ENCODE measurements at regions not wholly inside any gene's neighbourhood (a gene's known extent, or its start where the extent isn't known, plus 50 kb on each side); places are given as distances from the start of the nearest gene placed in this dataset.

DNA sequence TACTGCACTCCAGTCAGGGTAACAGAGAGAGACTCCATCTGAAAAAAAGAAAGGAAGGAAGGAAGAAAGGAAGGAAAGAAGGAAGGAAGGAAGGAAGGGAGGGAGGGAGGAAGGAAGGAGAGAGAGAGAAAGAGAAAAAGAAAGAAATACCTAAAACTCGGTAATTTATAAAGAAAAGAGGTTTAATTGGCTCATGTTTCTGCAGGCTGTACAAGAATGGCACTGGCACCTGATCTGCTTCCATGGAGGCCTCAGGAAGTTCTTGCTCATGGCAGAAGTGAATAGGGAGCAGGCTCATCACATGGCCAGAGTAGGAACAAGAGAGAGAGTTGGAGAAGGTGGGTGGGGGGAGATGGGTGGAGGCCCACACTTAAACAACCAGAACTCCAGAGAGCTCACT, 215.2 kb upstream of the IRX3 start:
- WGBS, 2 donors, result 86 to 97% methylated on average over 1 of the region's 1 CpG
- Histone ChIP-seq H3K27ac (ENCODE audit: low read depth in 2 of 2, low read length in 1 of 2) (no peak overlapping the region), H3K27me3 (ENCODE audit: control insufficient read depth in 1 of 2, insufficient read depth in 2 of 2, low read length in 2 of 2) (no peaks in the 10 kb centered on the region), H3K4me1 (ENCODE audit: control insufficient read depth in 2 of 2, insufficient read depth in 2 of 2, low read length in 1 of 2) (no peaks in the 10 kb centered on the region), H3K4me3 (ENCODE audit: low read depth in 1 of 2, low read length in 2 of 2) (no peak overlapping the region), H3K9me3 (ENCODE audit: control insufficient read depth in 2 of 2, insufficient read depth in 1 of 2, low read depth in 1 of 2, low read length in 1 of 2) (no peaks in the 10 kb centered on the region), H3K36me3 (ENCODE audit: control insufficient read depth in 2 of 2, insufficient read depth in 2 of 2, low read length in 1 of 2) (no peaks in the 10 kb centered on the region)

DNA sequence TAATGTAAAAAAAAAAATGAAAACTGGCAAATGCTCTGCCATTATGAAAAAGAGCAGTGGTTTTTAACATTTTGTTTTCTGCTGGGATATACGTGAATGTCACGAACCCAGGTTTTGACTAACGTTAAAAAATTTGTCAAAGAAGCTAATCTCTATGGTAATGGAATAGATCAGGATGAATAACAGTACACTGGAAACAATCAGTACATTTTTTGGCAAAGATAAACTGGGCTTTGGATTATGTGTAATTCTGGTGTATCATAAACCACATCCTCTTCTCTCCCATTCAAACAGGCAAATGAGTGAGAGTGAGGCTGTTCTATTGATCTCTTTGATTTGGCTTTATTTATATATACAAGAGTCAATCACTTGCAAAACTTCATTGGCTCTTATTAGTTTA, 207.0 kb upstream of the IRX3 start:
- H3K27me3 ChIP-seq (ENCODE audit: control insufficient read depth in 1 of 2, insufficient read depth in 2 of 2, low read length in 2 of 2), result no peaks in the 10 kb centered on the region
- no peaks in the 10 kb centered on the region for H3K36me3 ChIP-seq (ENCODE audit: control insufficient read depth in 2 of 2, insufficient read depth in 2 of 2, low read length in 1 of 2)
- H3K27ac ChIP-seq (ENCODE audit: low read depth in 2 of 2, low read length in 1 of 2), result no peak overlapping the region
- H3K4me3 ChIP-seq (ENCODE audit: low read depth in 1 of 2, low read length in 2 of 2), result no peak overlapping the region
- 87 to 88% methylated on average over 3 of the region's 3 CpGs for WGBS, 2 donors
- no peaks in the 10 kb centered on the region for H3K9me3 ChIP-seq (ENCODE audit: control insufficient read depth in 2 of 2, insufficient read depth in 1 of 2, low read depth in 1 of 2, low read length in 1 of 2)
- H3K4me1 ChIP-seq (ENCODE audit: control insufficient read depth in 2 of 2, insufficient read depth in 2 of 2, low read length in 1 of 2), result no peaks in the 10 kb centered on the region

DNA sequence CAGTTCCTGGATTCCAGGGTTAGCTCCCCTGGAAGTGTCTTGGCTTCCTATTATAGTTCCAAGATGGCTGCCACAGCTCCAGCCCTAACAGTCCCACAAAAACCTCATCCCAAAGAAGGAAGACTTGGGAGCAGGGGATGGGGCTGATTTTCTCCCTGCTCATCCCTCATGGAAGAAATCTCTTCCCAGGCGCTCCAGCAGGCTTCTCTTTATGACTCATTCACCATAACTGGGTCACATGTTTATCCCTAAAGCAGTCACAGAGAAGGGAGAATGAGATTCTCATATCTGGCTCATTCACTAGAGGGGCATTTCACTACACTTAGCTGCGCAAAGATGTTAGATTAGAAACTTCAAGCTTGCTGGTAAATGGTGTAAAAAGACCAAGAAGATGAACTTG, 206.5 kb upstream of the IRX3 start:
- 84 to 91% methylated on average over 2 of the region's 2 CpGs for WGBS, 2 donors
- H3K36me3 ChIP-seq (ENCODE audit: control insufficient read depth in 2 of 2, insufficient read depth in 2 of 2, low read length in 1 of 2), result no peaks in the 10 kb centered on the region
- no peaks in the 10 kb centered on the region for H3K4me1 ChIP-seq (ENCODE audit: control insufficient read depth in 2 of 2, insufficient read depth in 2 of 2, low read length in 1 of 2)
- no peaks in the 10 kb centered on the region for H3K27me3 ChIP-seq (ENCODE audit: control insufficient read depth in 1 of 2, insufficient read depth in 2 of 2, low read length in 2 of 2)
- no peaks in the 10 kb centered on the region for H3K9me3 ChIP-seq (ENCODE audit: control insufficient read depth in 2 of 2, insufficient read depth in 1 of 2, low read depth in 1 of 2, low read length in 1 of 2)
- no peak overlapping the region for H3K27ac ChIP-seq (ENCODE audit: low read depth in 2 of 2, low read length in 1 of 2)
- H3K4me3 ChIP-seq (ENCODE audit: low read depth in 1 of 2, low read length in 2 of 2), result no peak overlapping the region

DNA sequence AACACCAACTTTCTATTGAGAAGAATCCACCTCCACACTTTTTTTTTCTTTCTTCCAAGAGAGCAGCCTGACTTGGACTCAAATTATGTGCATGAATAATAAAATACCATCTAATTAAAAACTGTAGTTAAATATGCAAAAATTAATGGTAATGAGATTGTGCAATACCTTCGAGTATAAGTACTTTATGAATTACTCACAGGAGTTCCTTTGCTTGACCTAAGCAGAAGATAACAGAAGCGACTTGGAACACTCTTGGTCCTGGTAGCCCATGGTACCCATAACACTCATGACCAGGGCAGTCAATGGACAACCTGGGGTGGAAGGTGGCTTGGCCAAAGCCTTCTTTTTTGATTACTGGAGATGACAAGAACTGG, 203.5 kb upstream of the IRX3 start:
- Histone ChIP-seq H3K4me1 (ENCODE audit: control insufficient read depth in 2 of 2, insufficient read depth in 2 of 2, low read length in 1 of 2) (no peaks in the 10 kb centered on the region), H3K27ac (ENCODE audit: low read depth in 2 of 2, low read length in 1 of 2) (no peak overlapping the region)
- WGBS, 2 donors, result 83 to 84% methylated on average over 2 of the region's 2 CpGs

GRCh38 chr16:54489225-54490111, 202.9 kb upstream of the IRX3 start:
- H3K4me3 ChIP-seq (ENCODE audit: low read depth in 1 of 2, low read length in 2 of 2), result no peak overlapping the region
- H3K27ac ChIP-seq (ENCODE audit: low read depth in 2 of 2, low read length in 1 of 2), result no peak overlapping the region
- 56 to 70% methylated on average over 11 of the region's 11 CpGs for whole genome bisulfite sequencing, 2 donors
- H3K27me3 ChIP-seq (ENCODE audit: control insufficient read depth in 1 of 2, insufficient read depth in 2 of 2, low read length in 2 of 2), result no peaks in the 10 kb centered on the region
- no peaks in the 10 kb centered on the region for H3K36me3 ChIP-seq (ENCODE audit: control insufficient read depth in 2 of 2, insufficient read depth in 2 of 2, low read length in 1 of 2)
- no peaks in the 10 kb centered on the region for H3K9me3 ChIP-seq (ENCODE audit: control insufficient read depth in 2 of 2, insufficient read depth in 1 of 2, low read depth in 1 of 2, low read length in 1 of 2)
- H3K4me1 ChIP-seq (ENCODE audit: control insufficient read depth in 2 of 2, insufficient read depth in 2 of 2, low read length in 1 of 2), result no peaks in the 10 kb centered on the region

More for the DNA sequence above, 203.5 kb upstream of the IRX3 start:
- no peaks in the 10 kb centered on the region for H3K9me3 ChIP-seq (ENCODE audit: control insufficient read depth in 2 of 2, insufficient read depth in 1 of 2, low read depth in 1 of 2, low read length in 1 of 2)
- H3K4me3 ChIP-seq (ENCODE audit: low read depth in 1 of 2, low read length in 2 of 2), result no peak overlapping the region
- H3K36me3 ChIP-seq (ENCODE audit: control insufficient read depth in 2 of 2, insufficient read depth in 2 of 2, low read length in 1 of 2), result no peaks in the 10 kb centered on the region
- H3K27me3 ChIP-seq (ENCODE audit: control insufficient read depth in 1 of 2, insufficient read depth in 2 of 2, low read length in 2 of 2), result no peaks in the 10 kb centered on the region

GRCh38 chr16:54488729-54489128, 202.1 kb upstream of the IRX3 start:
- no peaks in the 10 kb centered on the region for H3K9me3 ChIP-seq (ENCODE audit: control insufficient read depth in 2 of 2, insufficient read depth in 1 of 2, low read depth in 1 of 2, low read length in 1 of 2)
- no peak overlapping the region for H3K27ac ChIP-seq (ENCODE audit: low read depth in 2 of 2, low read length in 1 of 2)
- 69 to 73% methylated on average over 3 of the region's 3 CpGs for WGBS, 2 donors
- no peaks in the 10 kb centered on the region for H3K36me3 ChIP-seq (ENCODE audit: control insufficient read depth in 2 of 2, insufficient read depth in 2 of 2, low read length in 1 of 2)
- H3K27me3 ChIP-seq (ENCODE audit: control insufficient read depth in 1 of 2, insufficient read depth in 2 of 2, low read length in 2 of 2), result no peaks in the 10 kb centered on the region
- no peaks in the 10 kb centered on the region for H3K4me1 ChIP-seq (ENCODE audit: control insufficient read depth in 2 of 2, insufficient read depth in 2 of 2, low read length in 1 of 2)
- H3K4me3 ChIP-seq (ENCODE audit: low read depth in 1 of 2, low read length in 2 of 2), result no peak overlapping the region

DNA sequence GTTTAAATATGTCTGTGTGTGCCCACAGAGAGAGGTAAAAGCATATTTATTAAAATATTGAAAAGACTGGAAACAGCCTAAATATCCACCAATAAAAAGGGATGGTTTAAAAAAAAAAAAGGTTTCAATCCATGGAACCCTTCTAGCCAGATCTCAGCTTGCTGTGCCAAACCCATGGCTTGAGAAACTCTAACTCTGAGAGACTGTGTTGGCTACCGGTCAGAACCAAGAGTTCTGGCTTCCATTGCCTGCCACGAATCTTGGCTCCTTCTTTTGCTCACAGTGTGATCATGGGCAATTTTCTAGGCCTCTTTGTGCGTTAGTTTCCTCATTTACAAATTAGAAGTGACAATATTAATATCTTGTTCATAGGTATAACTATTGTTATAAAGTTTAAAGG, 201.3 kb upstream of the IRX3 start:
- Histone ChIP-seq H3K9me3 (ENCODE audit: control insufficient read depth in 2 of 2, insufficient read depth in 1 of 2, low read depth in 1 of 2, low read length in 1 of 2) (no peaks in the 10 kb centered on the region), H3K27ac (ENCODE audit: low read depth in 2 of 2, low read length in 1 of 2) (no peak overlapping the region), H3K27me3 (ENCODE audit: control insufficient read depth in 1 of 2, insufficient read depth in 2 of 2, low read length in 2 of 2) (no peaks in the 10 kb centered on the region), H3K4me1 (ENCODE audit: control insufficient read depth in 2 of 2, insufficient read depth in 2 of 2, low read length in 1 of 2) (no peaks in the 10 kb centered on the region), H3K36me3 (ENCODE audit: control insufficient read depth in 2 of 2, insufficient read depth in 2 of 2, low read length in 1 of 2) (no peaks in the 10 kb centered on the region), H3K4me3 (ENCODE audit: low read depth in 1 of 2, low read length in 2 of 2) (no peak overlapping the region)
- 78 to 79% methylated on average over 3 of the region's 3 CpGs for WGBS, 2 donors

DNA sequence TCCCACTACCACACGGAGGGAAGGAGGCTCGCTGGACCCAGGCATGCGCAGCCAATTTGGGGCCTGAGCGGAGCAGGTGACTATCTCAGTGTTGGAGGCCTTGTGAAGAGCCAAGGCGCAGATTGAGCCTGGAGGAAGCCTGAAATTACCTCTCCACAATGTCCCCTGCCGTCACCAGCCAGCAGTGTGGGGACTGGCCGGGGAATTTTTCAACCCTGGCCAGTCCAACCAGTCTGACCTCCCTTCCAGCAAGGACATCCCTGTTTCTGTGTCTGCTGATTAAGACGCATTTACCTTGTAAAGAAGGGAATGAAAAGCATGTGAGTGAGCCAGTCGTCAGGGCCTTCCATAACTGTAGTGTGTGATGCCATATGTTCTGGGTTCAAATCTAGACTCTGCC, 198.1 kb upstream of the IRX3 start:
- Histone ChIP-seq H3K4me1 (ENCODE audit: control insufficient read depth in 2 of 2, insufficient read depth in 2 of 2, low read length in 1 of 2) (no peaks in the 10 kb centered on the region), H3K27me3 (ENCODE audit: control insufficient read depth in 1 of 2, insufficient read depth in 2 of 2, low read length in 2 of 2) (no peaks in the 10 kb centered on the region), H3K9me3 (ENCODE audit: control insufficient read depth in 2 of 2, insufficient read depth in 1 of 2, low read depth in 1 of 2, low read length in 1 of 2) (no peaks in the 10 kb centered on the region), H3K4me3 (ENCODE audit: low read depth in 1 of 2, low read length in 2 of 2) (no peak overlapping the region), H3K27ac (ENCODE audit: low read depth in 2 of 2, low read length in 1 of 2) (no peak overlapping the region), H3K36me3 (ENCODE audit: control insufficient read depth in 2 of 2, insufficient read depth in 2 of 2, low read length in 1 of 2) (no peaks in the 10 kb centered on the region)
- 84 to 85% methylated on average over 9 of the region's 9 CpGs for WGBS, 2 donors

DNA sequence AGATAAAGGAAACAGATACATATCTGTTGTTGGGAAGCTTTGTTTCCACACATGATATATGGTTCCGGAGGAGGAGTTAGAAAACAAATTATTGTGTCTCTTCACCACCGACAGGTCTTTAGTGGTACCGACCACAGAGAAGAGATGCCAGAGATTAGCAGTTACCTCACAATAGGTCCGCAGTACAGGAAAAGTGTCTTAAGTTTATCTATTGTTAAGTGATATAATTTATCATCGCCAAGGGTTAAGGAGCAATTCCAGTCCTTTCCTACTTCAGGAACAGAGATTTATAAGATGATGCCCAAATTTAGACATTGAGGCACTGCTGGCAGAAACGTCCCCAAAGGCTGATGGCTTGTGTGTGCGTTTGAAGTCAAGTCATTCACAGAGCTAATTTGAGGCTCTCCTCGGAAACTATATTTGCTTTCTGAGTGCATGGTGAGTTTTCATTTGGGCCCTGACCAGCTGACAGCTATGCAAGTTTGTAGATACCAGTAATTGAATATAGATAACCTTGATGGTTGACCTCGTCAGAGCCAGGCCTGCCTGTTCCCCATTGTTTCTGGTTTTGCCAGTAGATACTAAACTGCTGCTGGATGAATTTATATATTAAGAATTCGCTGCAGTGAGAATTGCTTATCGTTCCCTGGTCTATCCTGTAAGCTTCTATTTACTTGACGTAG, 196.4 kb upstream of the IRX3 start:
- no peak overlapping the region for H3K27ac ChIP-seq (ENCODE audit: low read depth in 2 of 2, low read length in 1 of 2)
- no peak overlapping the region for H3K4me3 ChIP-seq (ENCODE audit: low read depth in 1 of 2, low read length in 2 of 2)
- H3K9me3 ChIP-seq (ENCODE audit: control insufficient read depth in 2 of 2, insufficient read depth in 1 of 2, low read depth in 1 of 2, low read length in 1 of 2), result no peaks in the 10 kb centered on the region
- H3K36me3 ChIP-seq (ENCODE audit: control insufficient read depth in 2 of 2, insufficient read depth in 2 of 2, low read length in 1 of 2), result no peaks in the 10 kb centered on the region
- no peaks in the 10 kb centered on the region for H3K27me3 ChIP-seq (ENCODE audit: control insufficient read depth in 1 of 2, insufficient read depth in 2 of 2, low read length in 2 of 2)
- H3K4me1 ChIP-seq (ENCODE audit: control insufficient read depth in 2 of 2, insufficient read depth in 2 of 2, low read length in 1 of 2), result no peaks in the 10 kb centered on the region
- WGBS, 2 donors, result 63 to 67% methylated on average over 12 of the region's 12 CpGs

GRCh38 chr16:54480429-54480828, 193.8 kb upstream of the IRX3 start:
- Histone ChIP-seq H3K4me3 (ENCODE audit: low read depth in 1 of 2, low read length in 2 of 2) (no peak overlapping the region), H3K36me3 (ENCODE audit: control insufficient read depth in 2 of 2, insufficient read depth in 2 of 2, low read length in 1 of 2) (no peaks in the 10 kb centered on the region), H3K27me3 (ENCODE audit: control insufficient read depth in 1 of 2, insufficient read depth in 2 of 2, low read length in 2 of 2) (no peaks in the 10 kb centered on the region), H3K27ac (ENCODE audit: low read depth in 2 of 2, low read length in 1 of 2) (no peak overlapping the region), H3K4me1 (ENCODE audit: control insufficient read depth in 2 of 2, insufficient read depth in 2 of 2, low read length in 1 of 2) (no peaks in the 10 kb centered on the region), H3K9me3 (ENCODE audit: control insufficient read depth in 2 of 2, insufficient read depth in 1 of 2, low read depth in 1 of 2, low read length in 1 of 2) (no peaks in the 10 kb centered on the region)
- 68 to 74% methylated on average over 5 of the region's 5 CpGs for WGBS, 2 donors
